ENCODE measurements at regions not wholly inside any gene's neighbourhood (a gene's known extent, or its start where the extent isn't known, plus 50 kb on each side); places are given as distances from the start of the nearest gene placed in this dataset.

- no peak overlapping the region for H3K9ac ChIP-seq (replicated peaks in 1 of 4; ENCODE audit: extremely low read depth in 1 of 4, low read depth in 3 of 4, low read length in 3 of 4)
- H3K23ac ChIP-seq (ENCODE audit: insufficient read length): no peak overlapping the region
- no peak overlapping the region for H2BK20ac ChIP-seq (ENCODE audit: low read length)
- no peak overlapping the region for H4K91ac ChIP-seq (replicated peaks; ENCODE audit: insufficient read length, low read length)
- WGBS, 2 experiments (ENCODE audit: extremely low coverage in 1 of 2, insufficient coverage in 1 of 2, insufficient read length in 1 of 2, insufficient replicate concordance in 2 of 2, low coverage in 1 of 2, low lambda C conversion rate in 2 of 2, missing lambda C conversion rate in 1 of 2): 92% methylated on average over 5 of the region's 5 CpGs; no CpG with 5 or more reads in 1 of the 2 experiments
- no peak overlapping the region for H4K5ac ChIP-seq (ENCODE audit: insufficient read length, low read depth, low read length)
- H3K36me3 ChIP-seq (ENCODE audit: control insufficient read depth in 2 of 4, insufficient read depth in 4 of 4, low read length in 3 of 4): no peaks in the 10 kb centered on the region
- no peak overlapping the region for H3K56ac ChIP-seq (replicated peaks; ENCODE audit: insufficient read length, low read depth, low read length)
- H4K20me1 ChIP-seq (replicated peaks in 1 of 2; ENCODE audit: control insufficient read depth in 1 of 2, insufficient read depth in 2 of 2, low read length in 2 of 2): no peaks in the 10 kb centered on the region
- H2BK120ac ChIP-seq (replicated peaks; ENCODE audit: low read depth, low read length): no peak overlapping the region
- TF ChIP-seq BACH1 (IDR thresholded peaks at IDR 0.05; ENCODE audit: low read length): no peak
- no peak for TF ChIP-seq CHD2 (IDR thresholded peaks at IDR 0.05; ENCODE audit: low read length)
- TF ChIP-seq ATF3 (IDR thresholded peaks at IDR 0.05; ENCODE audit: insufficient read depth, low read depth, low read length): no peak
- TF ChIP-seq, protein P1, sequence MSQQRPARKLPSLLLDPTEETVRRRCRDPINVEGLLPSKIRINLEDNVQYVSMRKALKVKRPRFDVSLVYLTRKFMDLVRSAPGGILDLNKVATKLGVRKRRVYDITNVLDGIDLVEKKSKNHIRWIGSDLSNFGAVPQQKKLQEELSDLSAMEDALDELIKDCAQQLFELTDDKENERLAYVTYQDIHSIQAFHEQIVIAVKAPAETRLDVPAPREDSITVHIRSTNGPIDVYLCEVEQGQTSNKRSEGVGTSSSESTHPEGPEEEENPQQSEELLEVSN (IDR thresholded peaks at IDR 0.05): no peak
- no peak for TF ChIP-seq GABPA (IDR thresholded peaks at IDR 0.05; ENCODE audit: borderline replicate concordance, insufficient read depth, low read length)
- no peak for TF ChIP-seq POU5F1 (IDR thresholded peaks at IDR 0.05; ENCODE audit: low read depth, low read length)
- TF ChIP-seq TBP (IDR thresholded peaks at IDR 0.05; ENCODE audit: low read depth, low read length): no peak
- TF ChIP-seq HDAC6 (IDR thresholded peaks at IDR 0.05; ENCODE audit: low read depth, low read length): no peak
- H3K4ac ChIP-seq (replicated peaks; ENCODE audit: insufficient read length, low read depth, low read length): no peak overlapping the region
- H3K14ac ChIP-seq (ENCODE audit: insufficient read length): no peak overlapping the region
- ChIA-PET CTCF (ENCODE audit: partially characterized antibody) (no interaction called here), POLR2A (ENCODE audit: partially characterized antibody) (no interaction called here)
- H3K23me2 ChIP-seq (ENCODE audit: low read depth, low read length): no peaks in the 10 kb centered on the region; the same call in 1 of the 2 replicates
- no peak overlapping the region for H2BK15ac ChIP-seq (ENCODE audit: low read length)
- H3K9me3 ChIP-seq (ENCODE audit: insufficient read depth in 2 of 2, low read depth in 1 of 2, low read length in 1 of 2): no peaks in the 10 kb centered on the region
- H3K18ac ChIP-seq (ENCODE audit: extremely low read depth, low read length): no peak overlapping the region
- H3K27ac ChIP-seq (ENCODE audit: low read depth, low read length): no peak overlapping the region
- no peaks in the 10 kb centered on the region for H3K4me1 ChIP-seq (replicated peaks in 1 of 4; ENCODE audit: control insufficient read depth in 3 of 4, insufficient read depth in 4 of 4, low read length in 3 of 4)
- H3K27me3 ChIP-seq (replicated peaks in 1 of 4; ENCODE audit: control insufficient read depth in 3 of 4, extremely low read depth in 1 of 4, insufficient read depth in 3 of 4, low read length in 3 of 4): no peaks in the 10 kb centered on the region
- H2BK12ac ChIP-seq (ENCODE audit: low read depth, low read length): no peak overlapping the region
- H2AK5ac ChIP-seq (ENCODE audit: low read depth, low read length): no peak overlapping the region
- H3K79me1 ChIP-seq (ENCODE audit: low read depth, low read length): no peaks in the 10 kb centered on the region
- H3K4me2 ChIP-seq (ENCODE audit: insufficient read depth in 1 of 2, low read depth in 2 of 2, low read length in 2 of 2): no peak overlapping the region
- no peak overlapping the region for H2BK5ac ChIP-seq (ENCODE audit: low read depth, low read length)
- no peak overlapping the region for H2AFZ ChIP-seq (ENCODE audit: low read length)
- H4K8ac ChIP-seq (ENCODE audit: extremely low read depth, insufficient read depth, low read length): no peak overlapping the region
- no peak for FAIRE-seq
- no peak for DNase-seq (ENCODE audit: low read depth in 1 of 2, low spot score in 2 of 2)
- no peaks in the 10 kb centered on the region for H3K79me2 ChIP-seq (ENCODE audit: control insufficient read depth in 1 of 2, insufficient read depth in 2 of 2, low read length in 2 of 2)
- H3K4me3 ChIP-seq (ENCODE audit: extremely low read depth in 1 of 4, insufficient read depth in 2 of 4, low read depth in 3 of 4, low read length in 4 of 4): no peak overlapping the region
These were observed 612.6 kb upstream of the CDH2 start for GRCh38 chr18:28789502-28789901.
